ENCODE measurements at regions not wholly inside any gene's neighbourhood (a gene's known extent, or its start where the extent isn't known, plus 50 kb on each side); places are given as distances from the start of the nearest gene placed in this dataset.
"Not testable (repeated sequence)": the region's sequence is repeated elsewhere in the genome, so short reads cannot be mapped to it uniquely, and the experiment has no call there.

GRCh38 chr2:226088366-226088674 is 688.8 kb downstream of the NYAP2 start:
- no peak overlapping the region for H3K4me3 ChIP-seq (replicated peaks; ENCODE audit: low read depth, low read length)
- DNase-seq (ENCODE audit: extremely low read depth, insufficient read length): no peak
- no peak for TF ChIP-seq CTCF (IDR thresholded peaks at IDR 0.05; ENCODE audit: insufficient read depth, low read length, poor library complexity, severe bottlenecking)
- no peaks in the 10 kb centered on the region for H3K36me3 ChIP-seq (ENCODE audit: control insufficient read depth, insufficient read depth, low read length)
- no peaks in the 10 kb centered on the region for H3K27me3 ChIP-seq (replicated peaks; ENCODE audit: control insufficient read depth, insufficient read depth, low read length)

- Histone ChIP-seq H3K4me3 (replicated peaks; ENCODE audit: low read depth, low read length) (no peak overlapping the region), H3K27me3 (replicated peaks; ENCODE audit: control insufficient read depth, insufficient read depth, low read length) (no peaks in the 10 kb centered on the region), H3K36me3 (ENCODE audit: control insufficient read depth, insufficient read depth, low read length) (no peaks in the 10 kb centered on the region)
- TF ChIP-seq CTCF (IDR thresholded peaks at IDR 0.05; ENCODE audit: insufficient read depth, low read length, poor library complexity, severe bottlenecking): no peak
- DNase-seq (ENCODE audit: extremely low read depth, insufficient read length): no peak
These were observed 688.2 kb downstream of the NYAP2 start for GRCh38 chr2:226087505-226088365.

- Histone ChIP-seq H3K36me3 (ENCODE audit: control insufficient read depth, insufficient read depth, low read length) (no peaks in the 10 kb centered on the region), H3K27me3 (replicated peaks; ENCODE audit: control insufficient read depth, insufficient read depth, low read length) (no peaks in the 10 kb centered on the region), H3K4me3 (replicated peaks; ENCODE audit: low read depth, low read length) (no peak overlapping the region)
- DNase-seq (ENCODE audit: extremely low read depth, insufficient read length): no peak
- no peak for TF ChIP-seq CTCF (IDR thresholded peaks at IDR 0.05; ENCODE audit: insufficient read depth, low read length, poor library complexity, severe bottlenecking)
These were observed 687.5 kb downstream of the NYAP2 start for GRCh38 chr2:226087051-226087450.

GRCh38 chr2:226086190-226086589 is 686.7 kb downstream of the NYAP2 start:
- Histone ChIP-seq H3K36me3 (ENCODE audit: control insufficient read depth, insufficient read depth, low read length) (no peaks in the 10 kb centered on the region), H3K4me3 (replicated peaks; ENCODE audit: low read depth, low read length) (no peak overlapping the region), H3K27me3 (replicated peaks; ENCODE audit: control insufficient read depth, insufficient read depth, low read length) (no peaks in the 10 kb centered on the region)
- DNase-seq (ENCODE audit: extremely low read depth, insufficient read length): no peak
- no peak for TF ChIP-seq CTCF (IDR thresholded peaks at IDR 0.05; ENCODE audit: insufficient read depth, low read length, poor library complexity, severe bottlenecking)

GRCh38 chr2:226085425-226085824 is 685.9 kb downstream of the NYAP2 start:
- not testable (repeated sequence) for H3K27me3 ChIP-seq (replicated peaks; ENCODE audit: control insufficient read depth, insufficient read depth, low read length); H3K36me3 ChIP-seq (ENCODE audit: control insufficient read depth, insufficient read depth, low read length); DNase-seq (ENCODE audit: extremely low read depth, insufficient read length); H3K4me3 ChIP-seq (replicated peaks; ENCODE audit: low read depth, low read length)

GRCh38 chr2:226080334-226080733 is 680.8 kb downstream of the NYAP2 start:
- H3K36me3 ChIP-seq (ENCODE audit: control insufficient read depth, insufficient read depth, low read length): no peaks in the 10 kb centered on the region
- no peak for DNase-seq (ENCODE audit: extremely low read depth, insufficient read length)
- H3K4me3 ChIP-seq (replicated peaks; ENCODE audit: low read depth, low read length): no peak overlapping the region
- no peak for TF ChIP-seq CTCF (IDR thresholded peaks at IDR 0.05; ENCODE audit: insufficient read depth, low read length, poor library complexity, severe bottlenecking)
- no peaks in the 10 kb centered on the region for H3K27me3 ChIP-seq (replicated peaks; ENCODE audit: control insufficient read depth, insufficient read depth, low read length)

All from GM06990 (cell line).